T follicular helper cell (primary cell): ENCODE measurements at regions not wholly inside any gene's neighbourhood (a gene's known extent, or its start where the extent isn't known, plus 50 kb on each side); places are given as distances from the start of the nearest gene placed in this dataset.

Experiments used
- DNase-seq: peaks from one replicate; pipeline ENCODE4 v3.0.0-alpha.2; 2020; ENCODE audit warnings: low read depth

DNA sequence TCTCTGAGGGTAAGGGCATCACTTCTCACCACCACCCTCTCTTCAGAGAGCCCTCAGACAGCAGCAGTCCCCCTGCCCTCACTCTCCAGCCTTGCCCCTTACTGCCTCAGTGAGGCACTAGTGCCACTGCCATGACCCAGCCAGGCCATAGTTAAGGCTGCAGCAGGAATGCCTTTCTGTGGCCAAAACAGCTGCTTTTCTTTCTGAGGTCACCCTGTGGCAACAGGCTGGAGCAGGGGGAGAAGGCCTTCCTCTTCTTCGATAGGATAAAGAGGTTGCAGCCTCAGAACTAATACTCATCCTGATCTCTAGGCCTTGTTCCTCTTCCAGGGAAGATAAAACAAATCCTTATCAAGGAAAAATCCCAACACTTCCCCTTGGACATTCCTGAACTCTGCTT is 56.8 kb upstream of the ECI2 start:
- no peak for DNase-seq

DNA sequence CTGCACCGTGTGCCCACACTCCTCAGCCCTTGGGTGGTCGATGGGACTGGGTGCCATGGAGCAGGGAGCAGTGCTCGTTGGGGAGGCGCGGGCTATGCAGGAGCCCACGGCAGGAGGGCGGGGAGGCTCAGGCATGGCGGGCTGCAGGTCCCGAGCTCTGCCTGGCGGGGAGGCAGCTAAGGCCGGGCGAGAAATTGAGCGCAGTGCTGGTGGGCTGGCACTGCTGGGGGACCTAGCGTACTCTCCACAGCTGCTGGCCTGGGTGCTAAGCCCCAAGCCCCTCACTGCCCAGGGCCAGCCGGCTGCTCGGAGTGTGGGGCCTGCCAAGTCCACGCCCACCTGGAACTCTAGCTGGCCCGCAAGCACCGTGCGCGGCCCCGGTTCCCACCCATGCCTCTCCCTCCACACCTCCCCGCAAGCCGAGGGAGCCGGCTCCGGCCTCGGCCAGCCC is 55.9 kb upstream of the ECI2 start:
- no peak for DNase-seq

DNA sequence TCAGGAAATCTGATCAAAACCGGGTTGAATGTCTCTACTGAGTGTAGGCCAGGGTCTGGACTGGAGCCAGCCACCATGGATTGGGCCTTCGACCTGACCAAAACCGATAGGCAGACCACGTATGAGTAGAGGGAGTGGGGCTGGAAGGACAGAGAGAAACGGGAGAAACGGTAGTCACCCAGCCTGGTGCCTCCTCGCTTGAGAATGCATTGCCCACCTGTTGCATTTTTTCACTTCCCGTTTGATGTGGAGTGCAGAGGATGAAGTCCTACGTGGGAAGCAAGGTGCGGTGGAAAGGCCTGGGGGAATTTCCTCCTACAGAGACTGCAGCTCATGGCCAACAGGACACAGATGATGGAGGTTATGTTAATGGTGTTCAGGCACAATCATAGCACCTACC is 53.9 kb upstream of the ECI2 start:
- DNase-seq = no peak

DNA sequence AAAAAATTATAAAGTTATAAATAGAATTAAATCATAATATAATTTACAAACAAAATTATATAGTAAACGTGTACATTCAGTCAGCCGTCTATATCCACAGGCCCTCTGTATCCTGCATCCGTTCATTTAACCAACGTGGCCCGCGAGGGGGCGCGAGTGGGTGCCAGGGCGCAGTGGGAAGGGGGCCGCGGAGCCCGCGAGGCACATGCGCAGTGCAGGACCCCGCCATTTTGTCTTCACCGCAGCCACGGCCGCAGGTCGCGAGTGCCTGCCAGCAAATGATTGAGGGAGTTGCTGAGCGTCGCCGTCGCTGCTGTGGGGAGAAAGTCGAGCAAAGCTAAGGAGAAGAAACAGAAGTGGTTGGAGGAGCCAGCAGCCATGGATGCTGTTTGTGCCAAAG is 53.4 kb upstream of the ECI2 start:
- DNase-seq = no peak

DNA sequence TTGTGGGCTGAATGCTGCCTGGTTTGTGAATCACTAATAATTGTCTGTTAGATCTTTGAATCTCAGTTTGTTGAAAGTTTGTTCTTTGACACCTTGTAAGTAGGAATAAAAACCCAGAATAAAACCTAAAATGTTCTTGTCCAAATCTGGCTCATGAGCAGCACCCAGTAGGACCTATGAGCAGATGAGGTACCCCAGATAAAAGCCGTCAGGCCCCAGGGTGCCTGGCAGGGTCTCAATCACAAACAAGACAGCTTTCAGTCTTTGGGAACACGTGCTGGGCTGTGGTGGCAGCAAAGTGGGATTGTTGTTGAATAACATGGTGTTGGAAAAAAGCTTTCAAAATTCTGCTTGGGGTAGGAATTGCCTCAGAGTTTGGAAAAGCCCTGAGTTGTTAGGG is 52.1 kb upstream of the ECI2 start:
- DNase-seq = no peak

DNA sequence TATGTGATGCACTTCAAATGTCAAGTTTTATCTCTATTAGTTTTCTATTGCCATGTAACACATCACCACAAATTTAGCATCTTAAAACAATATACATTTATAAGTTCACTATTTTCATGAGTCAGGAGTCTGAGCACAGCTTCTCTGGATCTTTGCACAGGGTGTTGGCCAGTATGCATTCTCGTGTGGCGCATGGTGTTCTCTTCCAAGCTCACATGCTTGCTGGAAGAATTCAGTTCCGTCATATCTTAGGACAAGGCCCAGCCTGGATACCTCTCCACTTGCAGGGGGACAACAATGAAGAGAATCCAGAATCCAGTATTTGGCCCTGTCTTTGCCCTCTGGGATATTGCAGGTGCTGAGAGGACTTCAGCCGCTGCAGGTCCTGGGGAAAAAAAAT is 51.0 kb upstream of the ECI2 start:
- DNase-seq = no peak

DNA sequence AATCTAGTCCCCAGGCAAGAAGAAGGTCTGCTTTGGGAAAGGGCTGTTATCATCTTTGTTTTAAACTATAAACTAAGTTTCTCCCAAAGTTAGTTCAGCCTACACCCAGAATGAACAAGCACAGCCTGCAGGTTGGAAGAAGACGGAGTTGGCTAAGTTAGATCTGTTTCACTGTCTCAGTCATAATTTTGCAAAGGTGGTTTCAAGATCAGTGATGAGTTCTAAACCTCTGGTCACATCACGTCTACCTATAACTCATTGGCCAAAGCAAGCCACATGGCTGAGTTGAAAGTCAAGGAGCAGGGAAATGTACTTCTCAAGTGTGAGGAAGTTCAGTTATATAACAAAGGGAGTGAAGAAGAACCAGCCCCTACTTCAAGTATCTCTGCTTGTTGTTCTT is 50.5 kb upstream of the ECI2 start:
- DNase-seq = no peak

DNA sequence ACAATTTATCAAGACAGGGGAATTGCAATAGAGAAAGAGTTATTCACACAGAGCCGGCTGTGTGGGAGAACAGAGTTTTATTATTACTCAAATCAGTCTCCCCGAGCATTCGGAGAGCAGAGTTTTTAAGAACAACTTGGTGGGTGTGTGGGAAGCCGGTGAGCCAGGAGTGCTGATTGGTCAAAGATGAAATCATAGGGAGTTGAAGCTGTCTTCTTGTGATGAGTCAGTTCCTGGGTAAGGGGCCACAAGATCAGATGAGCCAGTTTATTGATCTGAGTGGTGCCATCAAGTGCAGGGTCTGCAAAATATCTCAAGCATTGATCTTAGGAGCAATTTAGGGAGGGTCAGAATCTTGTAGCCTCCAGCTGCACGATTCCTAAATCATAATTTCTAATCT is 50.0 kb upstream of the ECI2 start:
- no peak for DNase-seq
